Spleen (tissue), 11 donors: ENCODE measurements at regions not wholly inside any gene's neighbourhood (a gene's known extent, or its start where the extent isn't known, plus 50 kb on each side); places are given as distances from the start of the nearest gene placed in this dataset.

ENCODE experiments used
- DNase-seq: peaks from one replicate; pipeline ENCODE4 v3.0.0-alpha.2; 2020
- H3K27ac ChIP-seq, 8 donors: fragments of 200-600 bp; sonication (generic) in 7 of 8; 1 replicate in 4 of 8; 2 replicates in 4 of 8; pipeline versions ENCODE4 v1.5.0 to v1.8.0; 2016 to 2021; ENCODE audit warnings: inconsistent platforms in 4 of 8, mild to moderate bottlenecking in 4 of 8, moderate library complexity in 1 of 8
- H3K27me3 ChIP-seq, 7 donors: fragments of 200-600 bp; sonication (generic) in 6 of 7; replicated peaks in 1 of 7; 1 replicate in 4 of 7; 2 replicates in 3 of 7; pipeline versions ENCODE4 v1.5.0 to v1.8.0; 2016 to 2021; ENCODE audit warnings: inconsistent platforms in 3 of 7, mild to moderate bottlenecking in 1 of 7
- H3K36me3 ChIP-seq, 6 donors: fragments of 200-600 bp; sonication (generic) in 5 of 6; 1 replicate in 4 of 6; 2 replicates in 2 of 6; pipeline versions ENCODE4 v1.5.0 to v1.8.0; 2016 to 2021; ENCODE audit warnings: inconsistent platforms in 2 of 6
- H3K4me1 ChIP-seq, 6 donors: fragments of 200-600 bp; sonication (generic) in 5 of 6; 1 replicate in 3 of 6; 2 replicates in 3 of 6; pipeline versions ENCODE4 v1.5.0 to v1.8.0; 2016 to 2021; ENCODE audit warnings: inconsistent platforms in 3 of 6
- H3K4me3 ChIP-seq, 8 donors: fragments of 200-600 bp; sonication (generic) in 7 of 8; 1 replicate in 4 of 8; 2 replicates in 4 of 8; pipeline versions ENCODE4 v1.5.0 to v1.8.0; 2016 to 2021; ENCODE audit warnings: inconsistent platforms in 4 of 8, mild to moderate bottlenecking in 4 of 8, moderate library complexity in 2 of 8
- H3K9me3 ChIP-seq, 8 donors: fragments of 200-600 bp; sonication (generic) in 7 of 8; 1 replicate in 4 of 8; 2 replicates in 4 of 8; pipeline versions ENCODE4 v1.5.0 to v1.8.0; 2016 to 2021; ENCODE audit warnings: inconsistent platforms in 4 of 8
- CTCF ChIP-seq, 11 experiments: fragments of 200-600 bp in 7 of 11; fragments of 450-650 bp in 4 of 11; sonication (generic) in 4 of 11; IDR thresholded peaks in 8 of 11; conservative IDR thresholded peaks in 3 of 11; 1 replicate in 7 of 11; 2 replicates in 4 of 11; pipeline versions ENCODE4 v1.4.0 to v1.8.0; 2016 to 2021; ENCODE audit warnings: antibody characterized with exemption in 11 of 11, inconsistent platforms in 4 of 11, mild to moderate bottlenecking in 1 of 11
- POLR2A ChIP-seq, 3 donors: fragments of 450-650 bp; IDR thresholded peaks; one replicate each; pipeline ENCODE4 v1.5.1; 2017; ENCODE audit warnings: antibody characterized with exemption in 3 of 3, mild to moderate bottlenecking in 1 of 3
- POLR2AphosphoS5 ChIP-seq, 3 donors: sonication (generic); formaldehyde crosslinking; IDR thresholded peaks; one replicate each; pipeline ENCODE4 v1.5.1; 2017; ENCODE audit warnings: antibody characterized with exemption in 3 of 3
- WGBS, 5 donors: extraction: QIAGEN DNeasy Blood & Tissue Kit in 3 of 5; methylation state at CpG; one replicate each; pipeline versions ENCODE4 v1.1.5 to v1.1.7; 2013 to 2018; 5-methylcytosine and 5-hydroxymethylcytosine counted together
- intact Hi-C: fragments of 100-400 bp; cut with DNase I; formaldehyde crosslinking; loops from one replicate; pipeline ENCODE4 v1.15.0; 2023; ENCODE audit warnings: low total_unique reads
- donor health status: healthy with polysubstance abuse.
- donor health status: DM: no; HTN: no; CAD: no; lungs with moderate emphysema.
- donor health status: DM: no; HTN: no; CAD: no.
- donor health status: Bipolar disorder and iron deficiency.
- donor health status: healthy.
- donor health status: DM: no; HTN: no; CAD: no.
- donor health status: DM: yes; HTN: yes; CAD: no.

GRCh38 chr10:6305401-6306321 lies 102.9 kb downstream of the PFKFB3 start:
- intact Hi-C loops = no loop called here
- peaks cover 0 to 8% (median 6%) of the 10 kb centered on the region in 8 donors for H3K9me3 ChIP-seq
- no peaks in the 10 kb centered on the region for H3K36me3 ChIP-seq
- peaks cover 3 to 44% (median 15%) of the 10 kb centered on the region in 6 donors for H3K4me1 ChIP-seq
- no peak for DNase-seq
- no peak overlapping the region for H3K27ac ChIP-seq
- WGBS, 5 donors = 78 to 87% (median 85%) methylated on average over 7 of the region's 7 CpGs
- TF ChIP-seq POLR2A (IDR thresholded peaks at IDR 0.05) (no peak), POLR2AphosphoS5 (IDR thresholded peaks at IDR 0.05) (no peak), CTCF (IDR thresholded peaks at IDR 0.05 in 8 of 11, conservative IDR thresholded peaks at IDR 0.05 in 3 of 11) (no peak)
- no peak overlapping the region for H3K4me3 ChIP-seq
- no peaks in the 10 kb centered on the region for H3K27me3 ChIP-seq

GRCh38 chr10:6306917-6307316 lies 104.2 kb downstream of the PFKFB3 start:
- H3K27ac ChIP-seq = no peak overlapping the region
- no peak for DNase-seq

GRCh38 chr10:6309816-6310215 lies 107.1 kb downstream of the PFKFB3 start:
- Histone ChIP-seq H3K9me3 (peaks cover 0 to 8% (median 6%) of the 10 kb centered on the region in 8 donors), H3K4me1 (peaks cover 0 to 12% (median 6%) of the 10 kb centered on the region in 6 donors), H3K27me3 (no peaks in the 10 kb centered on the region), H3K36me3 (no peaks in the 10 kb centered on the region), H3K4me3 (no peak overlapping the region), H3K27ac (no peak overlapping the region)
- 84 to 95% (median 95%) methylated on average over 4 of the region's 4 CpGs for WGBS, 5 donors
- intact Hi-C loops = no loop called here
- TF ChIP-seq POLR2A (IDR thresholded peaks at IDR 0.05) (no peak), CTCF (IDR thresholded peaks at IDR 0.05 in 8 of 11, conservative IDR thresholded peaks at IDR 0.05 in 3 of 11) (no peak), POLR2AphosphoS5 (IDR thresholded peaks at IDR 0.05) (no peak)
- no peak for DNase-seq

More at GRCh38 chr10:6306917-6307316, 104.2 kb downstream of the PFKFB3 start:
- no peak for TF ChIP-seq POLR2A (IDR thresholded peaks at IDR 0.05)
- no peak for TF ChIP-seq CTCF (IDR thresholded peaks at IDR 0.05 in 8 of 11, conservative IDR thresholded peaks at IDR 0.05 in 3 of 11)
- no peak for TF ChIP-seq POLR2AphosphoS5 (IDR thresholded peaks at IDR 0.05)
- H3K4me3 ChIP-seq = no peak overlapping the region
- intact Hi-C loops = no loop called here
- H3K36me3 ChIP-seq = no peaks in the 10 kb centered on the region
- H3K9me3 ChIP-seq = peaks cover 0 to 8% (median 6%) of the 10 kb centered on the region in 8 donors
- no peaks in the 10 kb centered on the region for H3K27me3 ChIP-seq
- 92 to 96% (median 94%) methylated on average over 3 to 4 of the region's 4 CpGs for WGBS, 5 donors
- peaks cover 0 to 32% (median 9%) of the 10 kb centered on the region in 6 donors for H3K4me1 ChIP-seq

- no peak for DNase-seq
- TF ChIP-seq POLR2AphosphoS5 (IDR thresholded peaks at IDR 0.05) (no peak), POLR2A (IDR thresholded peaks at IDR 0.05) (no peak), CTCF (IDR thresholded peaks at IDR 0.05 in 8 of 11, conservative IDR thresholded peaks at IDR 0.05 in 3 of 11) (no peak)
- Histone ChIP-seq H3K27me3 (no peaks in the 10 kb centered on the region), H3K4me3 (no peak overlapping the region), H3K36me3 (no peaks in the 10 kb centered on the region), H3K27ac (no peak overlapping the region), H3K4me1 (peaks cover 0 to 4% (median under 1%) of the 10 kb centered on the region in 6 donors), H3K9me3 (peaks cover 0 to 8% (median 6%) of the 10 kb centered on the region in 8 donors)
- WGBS, 5 donors = 76 to 88% (median 83%) methylated on average over 4 of the region's 4 CpGs
- intact Hi-C loops = no loop called here
Measured at GRCh38 chr10:6310977-6311376, 108.2 kb downstream of the PFKFB3 start.
